ENCODE measurements at regions not wholly inside any gene's neighbourhood (a gene's known extent, or its start where the extent isn't known, plus 50 kb on each side); places are given as distances from the start of the nearest gene placed in this dataset.

GRCh38 chr2:122535960-122536505 lies 780.6 kb downstream of the TSN start:
- no peak for TF ChIP-seq POLR2A (IDR thresholded peaks at IDR 0.05)
- 83 to 94% methylated on average over 3 to 5 of the region's 5 CpGs for WGBS, 2 donors (ENCODE audit: low coverage in 1 of 2)
- no peak for ATAC-seq
- no peaks in the 10 kb centered on the region for H3K27me3 ChIP-seq
- H3K4me1 ChIP-seq: no peaks in the 10 kb centered on the region
- no peaks in the 10 kb centered on the region for H3K9me3 ChIP-seq
- no peak overlapping the region for H3K4me3 ChIP-seq
- H3K27ac ChIP-seq: no peak overlapping the region
- no peaks in the 10 kb centered on the region for H3K36me3 ChIP-seq

DNA sequence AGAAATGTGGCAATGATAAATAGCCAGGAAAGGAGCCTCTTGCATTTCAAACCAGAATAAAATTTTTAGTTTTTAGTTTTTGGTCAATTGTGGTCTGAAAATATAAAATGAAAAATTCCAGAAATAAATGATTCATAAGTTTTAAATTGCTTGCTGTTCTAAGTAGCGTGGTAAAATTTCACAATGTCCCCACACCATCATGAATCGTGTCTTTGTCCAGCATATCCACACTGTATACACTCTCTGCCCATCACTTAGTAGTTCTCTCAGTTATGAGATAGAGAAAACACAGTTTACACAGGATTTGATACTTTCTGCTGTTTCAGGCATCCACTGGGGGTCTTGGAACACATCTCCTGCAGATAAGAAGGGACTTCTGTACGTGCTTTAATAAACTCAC lies 783.9 kb downstream of the TSN start:
- Histone ChIP-seq H3K9me3 (no peaks in the 10 kb centered on the region), H3K27ac (no peak overlapping the region), H3K36me3 (no peaks in the 10 kb centered on the region), H3K27me3 (no peaks in the 10 kb centered on the region), H3K4me1 (no peaks in the 10 kb centered on the region), H3K4me3 (no peak overlapping the region)
- no peak for ATAC-seq
- TF ChIP-seq, protein P1, sequence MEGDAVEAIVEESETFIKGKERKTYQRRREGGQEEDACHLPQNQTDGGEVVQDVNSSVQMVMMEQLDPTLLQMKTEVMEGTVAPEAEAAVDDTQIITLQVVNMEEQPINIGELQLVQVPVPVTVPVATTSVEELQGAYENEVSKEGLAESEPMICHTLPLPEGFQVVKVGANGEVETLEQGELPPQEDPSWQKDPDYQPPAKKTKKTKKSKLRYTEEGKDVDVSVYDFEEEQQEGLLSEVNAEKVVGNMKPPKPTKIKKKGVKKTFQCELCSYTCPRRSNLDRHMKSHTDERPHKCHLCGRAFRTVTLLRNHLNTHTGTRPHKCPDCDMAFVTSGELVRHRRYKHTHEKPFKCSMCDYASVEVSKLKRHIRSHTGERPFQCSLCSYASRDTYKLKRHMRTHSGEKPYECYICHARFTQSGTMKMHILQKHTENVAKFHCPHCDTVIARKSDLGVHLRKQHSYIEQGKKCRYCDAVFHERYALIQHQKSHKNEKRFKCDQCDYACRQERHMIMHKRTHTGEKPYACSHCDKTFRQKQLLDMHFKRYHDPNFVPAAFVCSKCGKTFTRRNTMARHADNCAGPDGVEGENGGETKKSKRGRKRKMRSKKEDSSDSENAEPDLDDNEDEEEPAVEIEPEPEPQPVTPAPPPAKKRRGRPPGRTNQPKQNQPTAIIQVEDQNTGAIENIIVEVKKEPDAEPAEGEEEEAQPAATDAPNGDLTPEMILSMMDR (IDR thresholded peaks at IDR 0.05): no peak
- TF ChIP-seq POLR2AphosphoS5 (IDR thresholded peaks at IDR 0.05) (no peak), POLR2A (IDR thresholded peaks at IDR 0.05) (no peak), EP300 (IDR thresholded peaks at IDR 0.05) (no peak)
- 79 to 85% methylated on average over 3 of the region's 3 CpGs for WGBS, 2 donors (ENCODE audit: low coverage in 1 of 2)

GRCh38 chr2:122539920-122540319 lies 784.5 kb downstream of the TSN start:
- Histone ChIP-seq H3K9me3 (no peaks in the 10 kb centered on the region), H3K4me1 (no peaks in the 10 kb centered on the region), H3K27ac (no peak overlapping the region), H3K4me3 (no peak overlapping the region), H3K27me3 (no peaks in the 10 kb centered on the region), H3K36me3 (no peaks in the 10 kb centered on the region)
- 87 to 90% methylated on average over 3 of the region's 3 CpGs for WGBS, 2 donors (ENCODE audit: low coverage in 1 of 2)
- no peak for ATAC-seq
- TF ChIP-seq EP300 (IDR thresholded peaks at IDR 0.05) (no peak), POLR2AphosphoS5 (IDR thresholded peaks at IDR 0.05) (no peak), POLR2A (IDR thresholded peaks at IDR 0.05) (no peak)

GRCh38 chr2:122542236-122542635 lies 786.8 kb downstream of the TSN start:
- Histone ChIP-seq H3K9me3 (no peaks in the 10 kb centered on the region), H3K36me3 (no peaks in the 10 kb centered on the region), H3K27me3 (no peaks in the 10 kb centered on the region), H3K4me1 (no peaks in the 10 kb centered on the region), H3K27ac (no peak overlapping the region), H3K4me3 (no peak overlapping the region)
- TF ChIP-seq EP300 (IDR thresholded peaks at IDR 0.05): no peak
- TF ChIP-seq POLR2A (IDR thresholded peaks at IDR 0.05): no peak
- no peak for TF ChIP-seq POLR2AphosphoS5 (IDR thresholded peaks at IDR 0.05)
- TF ChIP-seq, protein P1 (IDR thresholded peaks at IDR 0.05): no peak
- no peak for ATAC-seq
- 73 to 79% methylated on average over 6 of the region's 6 CpGs for WGBS, 2 donors (ENCODE audit: low coverage in 1 of 2)

DNA sequence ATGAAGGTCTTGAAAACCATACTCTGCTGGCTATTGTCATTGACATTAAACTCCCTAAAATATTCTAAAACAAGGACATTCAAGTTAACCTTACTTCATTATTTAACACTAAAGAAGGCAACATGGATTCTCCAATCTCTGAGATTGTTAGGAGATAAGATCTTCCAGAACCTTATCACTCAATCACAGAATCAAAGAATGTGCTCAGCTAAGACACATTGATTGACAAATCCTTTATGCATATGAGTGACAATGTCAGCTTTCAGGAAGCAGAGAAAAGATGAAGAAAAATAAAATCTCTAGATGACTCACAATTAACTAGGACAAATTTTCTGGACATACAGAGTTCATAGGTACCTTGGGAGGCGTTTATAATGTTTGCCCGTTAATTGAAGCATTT lies 787.2 kb downstream of the TSN start:
- Histone ChIP-seq H3K9me3 (no peaks in the 10 kb centered on the region), H3K4me3 (no peak overlapping the region), H3K4me1 (no peaks in the 10 kb centered on the region), H3K27me3 (no peaks in the 10 kb centered on the region), H3K36me3 (no peaks in the 10 kb centered on the region), H3K27ac (no peak overlapping the region)
- TF ChIP-seq POLR2AphosphoS5 (IDR thresholded peaks at IDR 0.05) (no peak), POLR2A (IDR thresholded peaks at IDR 0.05) (no peak), EP300 (IDR thresholded peaks at IDR 0.05) (no peak)
- TF ChIP-seq, protein P1 (IDR thresholded peaks at IDR 0.05): no peak
- ATAC-seq: no peak
- WGBS, 2 donors (ENCODE audit: low coverage in 1 of 2): 86 to 90% methylated on average over 2 of the region's 2 CpGs

- H3K27ac ChIP-seq: no peak overlapping the region
- no peaks in the 10 kb centered on the region for H3K4me1 ChIP-seq
- 87 to 100% methylated on average over 2 of the region's 2 CpGs for WGBS, 2 donors (ENCODE audit: low coverage in 1 of 2)
- ATAC-seq: no peak
- no peaks in the 10 kb centered on the region for H3K9me3 ChIP-seq
- no peaks in the 10 kb centered on the region for H3K27me3 ChIP-seq
- no peaks in the 10 kb centered on the region for H3K36me3 ChIP-seq
- H3K4me3 ChIP-seq: no peak overlapping the region
- TF ChIP-seq, protein P1 (IDR thresholded peaks at IDR 0.05): no peak
- TF ChIP-seq EP300 (IDR thresholded peaks at IDR 0.05) (no peak), POLR2A (IDR thresholded peaks at IDR 0.05) (no peak), POLR2AphosphoS5 (IDR thresholded peaks at IDR 0.05) (no peak)
Observed at GRCh38 chr2:122543815-122544214, 788.4 kb downstream of the TSN start.

Measured in gastroesophageal sphincter (tissue), 4 donors.